GM12891 (cell line): ENCODE measurements at regions not wholly inside any gene's neighbourhood (a gene's known extent, or its start where the extent isn't known, plus 50 kb on each side); places are given as distances from the start of the nearest gene placed in this dataset.

Experiments used
- PAX5 ChIP-seq: IDR thresholded peaks from 2 replicates; pipeline ENCODE4 v1.6.1; 2011; ENCODE audit warnings: low read length, moderate library complexity, mild to moderate bottlenecking; ENCODE audit not compliant: insufficient read depth, severe bottlenecking
- POLR2A ChIP-seq: IDR thresholded peaks from 2 replicates; pipeline ENCODE4 v1.6.1; 2011; ENCODE audit warnings: low read depth, low read length, control low read depth
- POLR2AphosphoS5 ChIP-seq: IDR thresholded peaks from 2 replicates; pipeline ENCODE4 v1.6.1; 2011; ENCODE audit warnings: low read depth, low read length, control low read depth
- SPI1 ChIP-seq: IDR thresholded peaks from 2 replicates; pipeline ENCODE4 v1.6.1; 2011; ENCODE audit warnings: low read depth, low read length, control low read depth
- TAF1 ChIP-seq: IDR thresholded peaks from 2 replicates; pipeline ENCODE4 v1.6.1; 2011; ENCODE audit warnings: low read depth, low read length, control low read depth

GRCh38 chr6:43993881-43994523 lies 133.2 kb downstream of the MRPL14 start:
- no peak for TF ChIP-seq POLR2AphosphoS5
- TF ChIP-seq SPI1 = 0 out of 2 replicates have a peak, but pooled peaks have one; percentile 5
- no peak for TF ChIP-seq TAF1
- TF ChIP-seq POLR2A = no peak
- no peak for TF ChIP-seq PAX5
